GM21619 (cell line): ENCODE measurements at regions not wholly inside any gene's neighbourhood (a gene's known extent, or its start where the extent isn't known, plus 50 kb on each side); places are given as distances from the start of the nearest gene placed in this dataset.

ENCODE experiments used
- ATAC-seq: cut with Tn5 transposase; IDR thresholded peaks from one replicate; pipeline ENCODE4 v1.9.1; 2021; ENCODE audit not compliant: unreplicated experiment

DNA sequence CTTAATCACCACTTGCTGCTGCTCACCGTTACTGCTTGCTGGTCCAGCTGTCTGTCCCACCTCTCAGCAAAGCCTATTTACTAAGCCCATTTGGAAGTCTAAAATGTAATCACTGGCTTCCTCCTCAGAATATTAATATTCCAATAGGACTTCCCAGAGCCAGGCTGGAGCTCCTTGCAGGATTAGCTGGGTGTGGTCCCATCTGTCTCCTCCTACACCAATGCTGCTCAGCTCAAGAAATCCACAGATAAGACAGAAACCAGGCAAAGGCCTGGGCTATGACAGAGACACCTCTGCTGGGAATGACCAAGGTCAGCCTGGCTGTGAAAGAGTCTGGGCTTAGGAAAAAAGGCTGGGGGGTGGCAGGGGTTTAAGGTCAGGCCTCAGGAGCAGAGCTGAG, 317.8 kb downstream of the BUD13 start:
- no peak for ATAC-seq

DNA sequence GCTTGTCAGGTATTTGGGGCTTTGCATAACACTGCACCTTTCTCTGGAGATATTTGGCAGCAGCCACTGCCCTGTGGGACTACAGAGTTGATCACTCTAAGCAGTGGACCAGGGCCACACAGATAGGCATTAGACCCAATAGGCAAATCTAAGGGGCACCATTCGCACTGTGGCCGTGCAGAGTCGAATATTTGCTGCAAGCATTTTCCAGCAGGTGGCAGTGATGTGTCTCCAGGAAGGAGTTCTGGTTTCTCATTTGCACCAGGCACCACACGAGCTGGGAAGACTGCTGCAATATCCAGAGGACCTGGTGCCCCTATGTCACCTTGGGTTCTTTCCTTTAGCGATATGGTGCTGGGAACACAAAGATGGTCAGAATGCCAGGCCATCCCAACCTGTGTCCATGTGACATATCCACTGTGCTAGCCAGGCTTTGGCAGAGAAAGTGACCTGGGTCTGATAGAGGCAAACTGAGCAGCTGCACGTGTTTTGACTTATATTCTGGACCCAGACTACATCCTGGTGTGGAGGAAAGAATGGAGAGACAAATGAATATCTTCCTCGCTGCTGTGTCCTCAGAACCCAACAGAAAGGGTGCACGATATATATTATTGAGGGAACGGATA, 318.7 kb downstream of the BUD13 start:
- ATAC-seq = no peak

DNA sequence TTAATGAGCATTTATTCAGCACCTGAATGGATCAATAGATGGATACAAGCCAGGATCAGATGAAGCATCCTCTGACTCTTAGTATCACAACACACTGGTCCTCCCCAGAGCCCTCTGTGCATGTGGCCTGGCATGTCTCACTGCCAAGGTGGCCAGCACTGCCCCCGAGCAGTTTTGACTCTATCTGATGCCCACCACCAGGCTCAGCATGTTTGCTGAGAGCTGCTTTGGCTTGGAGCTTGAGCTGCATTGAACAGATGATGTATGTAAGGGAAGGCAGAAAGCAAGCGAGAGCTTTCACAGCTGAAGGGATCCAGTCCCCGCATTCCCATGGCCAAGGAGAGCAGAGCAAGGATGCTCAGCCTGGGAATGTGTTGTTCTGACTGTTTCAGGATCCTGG, 320.3 kb downstream of the BUD13 start:
- ATAC-seq = no peak

DNA sequence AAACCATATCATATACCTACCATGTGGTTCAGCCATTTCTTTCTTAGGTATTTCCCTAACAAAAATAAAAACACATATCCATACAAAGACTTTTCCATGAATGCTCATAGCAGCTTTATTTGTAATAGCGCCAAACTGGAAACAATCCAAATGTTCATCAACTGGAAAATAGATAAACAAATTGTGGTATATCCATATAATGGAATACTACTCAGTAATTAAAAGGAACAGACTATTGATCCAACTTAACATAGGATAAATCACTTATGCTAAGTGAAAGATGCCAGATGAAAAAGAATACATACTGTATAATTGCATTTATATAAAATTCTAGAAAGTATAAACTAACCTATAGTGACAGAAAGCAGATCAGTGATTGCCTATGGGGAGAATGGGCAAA, 323.3 kb downstream of the BUD13 start:
- no peak for ATAC-seq

DNA sequence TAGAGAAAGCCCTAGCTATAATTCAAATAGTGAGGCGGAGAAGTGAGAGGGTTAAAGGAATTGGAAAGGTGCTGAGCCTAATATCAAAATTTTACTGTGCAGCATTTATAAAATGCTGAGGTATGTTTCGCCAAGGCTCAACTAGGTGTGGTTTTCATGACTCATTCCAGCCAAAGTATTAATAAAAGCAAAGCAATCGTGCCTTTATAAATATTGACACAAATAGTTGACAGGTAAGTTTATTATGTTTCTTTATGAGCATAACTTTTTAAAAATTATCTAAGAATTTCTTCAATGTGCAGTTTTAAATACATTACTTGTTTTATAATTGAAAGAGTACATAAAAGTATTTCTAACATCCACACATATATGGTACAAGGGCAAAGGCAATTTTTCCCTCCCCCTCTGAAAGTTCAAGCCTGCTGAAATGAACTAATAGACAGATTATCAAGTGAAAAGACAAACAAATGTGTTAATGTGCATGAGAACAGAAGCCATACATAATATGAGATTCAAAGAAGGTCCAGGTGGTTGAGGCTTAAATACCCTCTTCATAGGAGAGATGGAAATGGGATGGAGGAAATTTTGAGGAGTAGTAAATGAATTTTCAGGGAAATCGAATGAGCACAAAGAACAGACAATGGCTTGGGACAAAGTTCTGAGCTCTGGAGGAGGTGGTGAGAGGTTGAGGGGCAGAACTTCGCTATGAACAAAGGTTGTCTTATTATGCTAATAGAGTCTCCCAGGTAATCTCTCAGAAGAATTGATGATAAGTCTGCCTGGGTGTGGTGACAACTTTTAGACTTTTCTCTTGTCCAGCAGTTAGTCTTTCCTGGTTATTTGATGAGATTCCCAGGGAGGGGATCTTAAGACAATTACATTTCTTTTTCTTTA, 326.5 kb downstream of the BUD13 start:
- no peak for ATAC-seq

DNA sequence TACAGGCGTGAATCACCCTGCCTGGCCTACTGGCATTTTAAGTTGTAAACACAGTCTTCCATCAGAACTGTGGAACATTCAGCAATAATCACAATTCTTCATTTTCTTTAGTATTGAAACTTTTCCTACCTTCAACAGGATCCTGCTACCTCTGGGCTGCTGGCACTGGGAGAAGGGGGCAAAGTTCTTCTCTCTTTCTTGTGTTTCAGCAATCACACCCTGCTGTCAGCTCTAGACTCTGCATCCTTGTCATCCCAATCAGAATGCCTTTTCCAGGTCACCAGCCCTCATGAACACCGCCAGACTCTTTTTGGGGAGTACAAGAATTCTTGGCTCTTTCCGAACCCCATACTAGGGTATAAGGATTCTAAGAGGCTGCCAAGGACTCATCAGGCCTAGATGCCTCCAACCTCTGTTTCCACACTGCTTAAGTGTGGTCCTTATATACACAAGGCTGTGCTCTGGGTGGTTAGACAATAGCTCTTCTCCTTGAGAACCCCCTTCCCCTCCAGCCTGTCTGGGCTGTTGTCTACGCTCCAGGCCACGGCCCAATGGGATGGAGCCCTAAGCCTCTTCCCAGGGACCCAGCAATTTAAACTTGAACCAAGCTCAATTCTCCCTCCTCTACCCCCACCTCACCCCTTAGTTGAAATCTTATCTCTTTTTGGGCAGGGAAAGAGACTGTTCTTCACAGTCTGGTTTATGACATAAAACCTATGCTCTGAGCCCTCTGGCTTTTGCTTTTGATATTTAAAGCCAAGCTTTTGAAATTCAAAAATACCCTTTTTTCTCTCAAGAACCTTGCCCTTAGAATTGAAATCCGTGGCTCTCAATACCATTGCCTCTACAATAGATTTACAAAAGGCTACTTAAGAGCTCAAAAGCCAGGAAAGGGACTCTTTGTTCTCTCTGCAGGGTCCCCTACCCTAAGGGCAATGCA, 327.4 kb downstream of the BUD13 start:
- no peak for ATAC-seq

DNA sequence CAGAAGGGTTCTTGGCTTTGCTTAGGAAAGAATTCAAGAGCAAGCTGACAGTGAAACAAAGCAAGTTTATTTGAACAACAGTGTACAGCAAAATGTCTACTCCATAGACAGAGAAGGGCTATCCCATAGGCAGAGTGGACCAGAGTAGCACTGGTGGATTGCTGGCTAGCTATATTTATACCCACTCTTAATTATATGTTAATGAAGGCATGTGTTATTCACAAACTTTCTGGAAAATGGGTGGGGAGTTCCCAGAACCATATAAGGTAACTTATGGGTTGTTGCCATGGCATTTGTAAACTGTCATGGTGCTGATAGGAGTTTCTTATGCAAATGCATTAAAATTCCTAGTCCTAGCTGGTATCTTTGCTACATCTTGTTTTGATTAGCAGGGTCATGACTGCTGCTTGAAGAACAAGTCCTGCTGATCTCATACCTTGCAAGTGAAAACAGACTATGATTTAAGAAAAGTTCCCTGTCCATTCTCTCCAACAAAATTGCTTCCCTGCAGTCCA, 330.5 kb downstream of the BUD13 start:
- no peak for ATAC-seq

DNA sequence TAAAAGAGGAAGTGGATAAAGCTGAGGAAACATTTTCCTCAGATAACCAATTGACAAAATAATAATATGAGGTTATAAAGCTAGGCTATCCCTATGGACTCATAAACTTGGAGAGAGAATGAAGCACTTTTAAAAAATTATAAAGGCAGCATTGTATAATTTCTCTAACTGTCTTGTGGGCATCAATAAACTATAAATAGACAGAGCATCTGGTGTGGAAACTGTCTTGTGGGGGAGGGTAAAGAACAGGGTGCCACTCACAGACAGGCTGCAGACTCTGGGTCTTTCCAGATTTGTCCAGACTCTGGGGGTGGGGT, 333.5 kb downstream of the BUD13 start:
- ATAC-seq = no peak

DNA sequence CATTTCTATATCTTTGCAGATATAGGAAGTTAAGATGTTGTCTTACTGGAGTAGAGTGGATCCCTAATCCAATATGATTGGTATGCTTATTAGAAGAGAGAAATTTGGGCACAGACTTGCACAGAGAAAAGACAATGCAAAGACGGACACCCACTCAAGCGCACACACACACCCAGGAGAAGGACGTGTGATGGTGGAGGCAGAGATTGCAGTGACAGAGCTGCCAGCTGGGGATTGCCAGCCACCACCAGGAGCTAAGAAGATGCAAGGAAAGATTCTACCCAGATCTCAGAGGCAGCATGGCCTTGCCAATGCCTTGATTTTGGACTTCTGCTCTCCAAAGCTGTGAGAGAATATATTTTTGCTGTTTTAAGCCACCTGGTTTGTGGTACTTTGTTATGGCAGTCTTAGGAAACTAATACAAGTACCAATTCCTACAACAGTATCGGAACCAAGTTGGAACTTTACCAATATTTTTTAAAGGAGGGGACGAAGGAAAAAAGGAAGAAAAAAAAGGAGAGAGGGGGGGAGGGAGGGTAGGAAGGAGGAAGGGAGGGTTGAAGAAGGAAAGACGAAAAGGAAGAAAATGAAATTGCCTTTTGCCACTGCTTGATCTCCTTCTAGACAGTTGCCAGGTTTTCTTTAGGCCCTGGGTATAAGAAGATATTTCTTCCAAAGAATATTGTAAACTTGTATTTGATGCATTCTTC, 334.0 kb downstream of the BUD13 start:
- no peak for ATAC-seq

DNA sequence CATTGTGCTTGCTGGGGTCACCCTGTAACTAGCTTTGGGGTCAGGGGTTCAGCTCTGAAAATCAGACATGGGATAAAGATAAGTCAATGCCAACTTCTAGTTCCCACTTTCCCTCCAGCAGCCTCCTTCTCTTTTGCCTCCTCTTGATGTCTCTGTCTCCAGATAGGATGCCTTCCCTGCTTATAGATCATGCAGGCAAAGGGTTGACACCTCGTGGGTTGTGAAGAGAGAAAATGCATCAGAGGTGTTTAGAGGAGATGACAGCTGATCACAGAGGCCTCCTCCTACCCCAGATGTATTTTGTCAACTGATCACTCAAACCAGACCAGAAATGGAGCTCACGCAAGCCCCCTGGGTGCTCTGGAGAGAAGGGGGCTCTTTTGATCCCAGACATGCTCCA, 337.8 kb downstream of the BUD13 start:
- no peak for ATAC-seq

DNA sequence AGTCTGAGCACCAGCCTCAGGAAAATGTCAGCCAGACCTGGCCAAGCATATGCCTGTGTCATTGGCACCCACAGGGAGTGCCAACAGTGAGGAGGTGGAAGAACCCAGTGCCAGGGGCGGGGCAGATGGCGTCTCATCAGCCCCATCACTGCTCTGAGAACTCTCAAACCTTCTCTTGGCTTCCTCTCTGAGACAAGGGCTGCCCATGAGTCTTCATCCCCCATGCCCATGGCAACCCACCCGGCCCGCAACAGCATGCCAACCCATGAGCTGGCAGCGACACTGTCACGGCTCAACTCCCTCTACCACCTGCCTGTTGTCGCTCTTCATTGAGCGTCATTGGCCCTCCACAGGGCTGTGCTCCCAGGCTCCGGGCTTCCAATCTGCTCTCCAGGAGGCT, 340.5 kb downstream of the BUD13 start:
- no peak for ATAC-seq

DNA sequence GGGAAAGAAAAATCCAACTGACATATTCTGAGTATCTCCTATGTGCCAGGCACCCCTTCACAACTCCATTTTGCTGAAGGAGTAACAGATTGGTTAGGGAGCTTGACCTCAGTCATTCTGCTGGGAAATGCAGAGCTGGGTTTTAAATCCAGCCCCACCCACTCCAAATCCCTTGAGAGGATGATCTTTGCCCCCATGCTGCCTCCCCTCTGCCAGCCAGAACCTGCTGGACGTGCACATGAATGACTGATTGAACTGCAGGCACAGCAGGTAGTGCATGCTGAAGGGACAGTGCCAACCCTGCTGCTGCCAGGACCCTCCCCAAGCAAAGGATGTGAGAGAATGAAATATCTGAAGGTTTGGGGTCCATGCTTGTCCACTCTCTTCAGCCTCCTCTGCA, 340.9 kb downstream of the BUD13 start:
- no peak for ATAC-seq

DNA sequence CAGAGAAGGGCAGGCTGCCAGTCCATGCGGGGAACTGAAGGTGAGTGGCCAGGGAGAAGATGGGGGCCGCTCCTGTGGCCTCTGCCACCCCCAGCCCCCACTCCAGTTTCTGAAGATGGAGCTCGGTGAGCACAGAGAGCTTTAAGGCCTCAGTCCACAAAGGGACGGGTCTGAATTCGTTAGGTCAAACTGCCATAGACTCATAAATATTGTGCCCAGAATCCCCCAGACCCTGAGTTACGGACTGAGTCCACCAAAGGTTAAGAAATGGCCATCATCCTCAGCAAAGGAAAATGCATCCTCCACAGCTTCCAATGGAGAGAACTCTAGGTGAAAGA, 344.2 kb downstream of the BUD13 start:
- no peak for ATAC-seq

DNA sequence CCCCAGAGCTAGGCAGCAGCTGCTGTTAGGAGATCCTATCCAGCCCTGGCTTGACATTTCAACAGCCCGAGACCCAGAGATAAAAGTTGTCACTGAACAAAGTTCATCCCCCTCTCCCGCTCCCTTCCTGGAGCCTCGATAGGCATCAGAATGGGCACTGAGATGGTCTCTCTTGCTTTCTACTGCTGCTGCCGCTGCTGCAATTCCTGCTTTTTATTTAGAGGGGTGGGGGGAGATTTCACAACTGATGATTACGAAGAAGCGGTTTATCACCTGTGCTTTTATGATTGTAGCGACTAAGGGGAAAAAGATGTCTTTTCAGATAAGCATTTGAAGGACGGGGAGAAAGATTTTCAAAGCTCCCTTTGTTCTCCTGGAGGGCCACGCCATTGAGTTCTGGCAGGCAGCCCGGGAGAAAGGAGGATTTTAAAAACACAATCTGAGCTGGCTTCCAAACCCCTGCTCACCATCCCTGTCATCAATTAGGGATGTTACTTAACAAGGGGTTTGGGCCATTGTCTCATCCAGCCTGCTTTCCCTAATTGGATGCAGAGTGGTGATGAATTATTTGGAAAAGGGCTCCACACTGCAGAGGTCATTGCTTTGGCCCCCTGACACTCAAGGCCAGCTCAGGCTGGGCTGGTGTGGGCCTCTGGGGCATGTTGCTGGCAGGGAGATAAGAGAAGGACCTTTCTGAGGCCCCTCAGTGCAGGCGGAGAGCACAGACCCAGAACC, 344.7 kb downstream of the BUD13 start:
- no peak for ATAC-seq

DNA sequence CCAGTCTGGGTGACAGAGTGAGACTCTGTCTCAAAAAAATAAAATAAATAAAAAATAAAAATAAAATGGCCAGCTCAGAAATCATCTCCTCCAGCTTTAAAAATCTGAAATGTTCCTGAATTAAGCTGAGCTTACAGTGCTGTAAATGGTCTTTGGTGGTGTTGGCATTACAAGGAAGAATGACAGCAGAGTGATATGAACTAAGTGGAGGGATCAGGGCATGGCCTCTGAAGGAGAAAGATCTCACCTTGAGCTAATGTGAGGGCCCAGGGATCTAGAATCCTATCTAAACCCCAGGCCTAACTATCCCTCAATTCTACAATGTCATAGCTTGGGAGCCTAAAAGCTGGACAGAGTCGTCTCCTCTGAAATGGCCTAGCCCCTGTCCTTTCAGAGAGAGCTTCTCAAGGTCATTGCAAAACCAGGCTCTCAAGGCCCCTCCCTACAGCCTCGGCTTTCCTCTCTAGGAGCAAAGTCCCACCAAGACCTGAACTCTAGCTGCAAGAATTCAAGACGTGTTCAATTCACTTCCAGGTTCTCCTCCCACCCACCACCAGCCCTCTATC, 345.4 kb downstream of the BUD13 start:
- ATAC-seq = no peak

DNA sequence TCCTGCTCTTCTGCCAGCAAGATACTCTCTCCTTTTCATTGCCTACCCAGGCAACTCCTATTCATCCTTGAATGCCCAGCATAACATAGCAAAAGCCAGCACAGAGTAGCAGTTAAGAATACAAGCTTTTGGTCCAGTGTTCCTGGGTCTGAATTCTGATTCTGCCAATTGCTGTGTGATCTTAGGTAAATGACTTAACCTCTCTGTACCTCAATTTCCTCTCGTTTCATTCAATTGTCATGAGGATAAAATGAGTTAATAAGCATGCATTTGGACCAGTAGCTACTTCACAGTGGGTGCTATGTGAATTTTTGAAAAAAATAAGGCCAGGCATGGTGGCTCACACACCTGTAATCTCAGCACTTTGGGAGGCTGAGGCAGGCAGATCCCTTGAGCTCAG, 346.0 kb downstream of the BUD13 start:
- no peak for ATAC-seq

DNA sequence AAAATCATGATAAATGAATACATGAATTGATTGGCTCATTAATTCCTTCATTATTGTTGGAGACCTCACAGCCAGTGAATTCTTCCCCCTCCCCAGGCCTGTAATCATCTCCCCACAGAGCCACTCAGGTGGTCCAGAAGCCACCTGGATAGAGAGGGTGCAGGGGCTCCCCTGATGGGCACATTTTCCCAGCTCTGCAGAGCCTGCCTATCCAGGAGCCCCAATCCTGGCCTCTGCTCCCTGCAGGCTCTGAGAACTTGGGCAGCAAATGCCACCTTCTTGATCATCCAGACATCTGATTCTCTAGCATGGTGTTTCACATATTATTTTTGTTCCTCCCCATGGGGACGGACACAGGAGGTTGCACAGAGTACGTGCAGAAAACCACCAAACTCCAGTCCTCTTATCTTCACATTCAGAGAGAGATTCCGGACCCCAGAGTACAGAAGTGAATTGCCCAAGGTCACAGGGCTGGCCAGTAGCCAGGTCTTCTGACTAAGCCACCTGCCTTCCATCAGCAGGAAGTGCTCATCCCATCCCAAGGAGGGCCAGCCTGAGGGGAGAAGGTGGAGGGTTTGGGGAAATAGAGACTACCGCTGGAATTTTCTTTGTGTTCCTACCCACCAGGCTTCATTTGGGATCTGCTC, 348.0 kb downstream of the BUD13 start:
- no peak for ATAC-seq

DNA sequence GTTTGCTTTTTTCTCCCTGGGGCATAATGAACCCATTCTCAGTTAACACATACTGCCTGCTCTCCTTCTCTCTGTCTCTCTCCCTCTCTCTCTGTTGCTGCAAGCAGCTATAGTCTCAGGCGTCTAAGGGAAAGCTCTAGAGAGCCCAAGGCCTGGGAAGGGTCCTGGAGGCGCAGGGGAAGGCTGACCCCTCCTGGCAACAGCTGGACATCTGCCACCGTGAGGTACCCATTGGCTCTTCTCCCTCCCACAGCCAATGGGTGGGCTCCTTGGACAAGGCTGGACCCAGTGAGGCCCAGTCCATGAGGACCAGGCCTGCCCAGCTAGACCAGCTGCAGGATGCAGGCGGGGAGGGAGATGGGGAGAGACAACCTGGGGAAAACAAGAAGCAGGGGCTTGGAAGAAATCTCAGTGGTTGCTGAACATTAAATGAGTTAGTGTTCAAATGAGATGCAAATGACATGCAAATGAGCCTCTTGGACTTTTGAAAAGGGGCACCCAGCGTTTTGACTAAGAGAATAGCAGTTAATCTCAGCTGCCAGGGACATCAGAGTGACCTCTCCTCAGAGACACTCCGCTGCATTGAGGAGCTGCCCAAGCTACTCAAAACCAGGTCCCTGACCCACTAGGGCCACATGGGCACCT, 349.7 kb downstream of the BUD13 start:
- no peak for ATAC-seq

DNA sequence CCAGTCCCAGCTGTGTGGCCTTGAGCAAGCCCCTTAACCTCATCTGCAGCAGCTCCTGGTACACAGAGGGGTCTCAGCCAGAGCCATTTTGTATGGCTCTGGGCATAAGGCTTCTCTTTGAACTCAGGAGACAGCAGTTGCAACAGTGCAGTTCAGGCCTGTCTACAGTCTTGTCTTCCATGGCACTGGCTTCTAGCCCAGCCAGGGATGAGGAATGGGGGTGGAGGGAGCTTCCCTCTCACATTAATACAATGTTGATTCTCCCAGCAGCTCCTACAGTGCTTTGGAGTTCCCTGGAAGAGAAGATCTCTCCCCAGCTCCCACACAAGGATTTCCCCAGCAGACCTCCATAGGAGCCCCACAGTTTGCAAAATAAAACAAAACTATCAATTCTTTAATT, 350.2 kb downstream of the BUD13 start:
- no peak for ATAC-seq
